IMR-90 (cell line): ENCODE measurements at regions not wholly inside any gene's neighbourhood (a gene's known extent, or its start where the extent isn't known, plus 50 kb on each side); places are given as distances from the start of the nearest gene placed in this dataset.

Experiments used
- ATAC-seq: fragments of 200-7000 bp; cut with Tn5 transposase; 2 replicates; pipeline ENCODE4 v1.9.1; 2020; ENCODE audit warnings: low read depth, mild to moderate bottlenecking, moderate library complexity
- BruUV-seq: library from RNA; stranded (reverse); fragments of 400-500 nt; replicated peaks from 2 replicates; lab custom pipeline; 2021; lab: Mats Ljungman, UMichigan
- CTCF ChIA-PET: fragments of 300-600 bp; formaldehyde crosslinking; extraction: SDS; loops from one replicate; lab custom pipeline; 2021; ENCODE audit warnings: antibody characterized with exemption; lab: Yijun Ruan, JAX
- POLR2A ChIA-PET: fragments of 300-600 bp; sonication (Branson Sonifier 250); formaldehyde crosslinking; loops from one replicate; lab custom pipeline; 2022; ENCODE audit warnings: antibody characterized with exemption; ENCODE audit not compliant: unreplicated experiment; lab: Charles Lee
- DNase-seq: peaks from one replicate; pipeline ENCODE4 v3.0.0; 2013
- H2AFZ ChIP-seq: replicated peaks from 2 replicates; pipeline ENCODE3; 2013; ENCODE audit warnings: low read length, mild to moderate bottlenecking; ENCODE audit not compliant: poor library complexity
- H2AK5ac ChIP-seq: 2 replicates; pipeline ENCODE4 v1.6.1; 2013; ENCODE audit warnings: low read depth, low read length, inconsistent platforms
- H2AK9ac ChIP-seq: replicated peaks from 2 replicates; pipeline ENCODE3; 2013; ENCODE audit warnings: mild to moderate bottlenecking, low read depth, low read length, moderate library complexity; ENCODE audit not compliant: poor library complexity
- H2BK120ac ChIP-seq: 2 replicates; pipeline ENCODE4 v1.6.1; 2013; ENCODE audit warnings: low read depth, low read length, inconsistent platforms
- H2BK15ac ChIP-seq: 3 replicates; pipeline ENCODE4 v1.6.1; 2013; ENCODE audit warnings: low read depth, low read length, inconsistent platforms
- H2BK20ac ChIP-seq: 2 replicates; pipeline ENCODE4 v1.6.1; 2013; ENCODE audit warnings: low read depth, mild to moderate bottlenecking, inconsistent platforms, low read length, moderate library complexity
- H2BK5ac ChIP-seq: 2 replicates; pipeline ENCODE4 v1.6.1; 2013; ENCODE audit warnings: mild to moderate bottlenecking, low read depth, low read length, inconsistent platforms; ENCODE audit not compliant: poor library complexity, severe bottlenecking
- H3K14ac ChIP-seq: replicated peaks from 2 replicates; pipeline ENCODE4 v1.6.1; 2013; ENCODE audit warnings: low read depth, low read length, inconsistent platforms
- H3K18ac ChIP-seq: 2 replicates; pipeline ENCODE4 v1.6.1; 2013; ENCODE audit warnings: low read depth, low read length, control low read depth
- H3K23ac ChIP-seq: 2 replicates; pipeline ENCODE4 v1.6.1; 2013; ENCODE audit warnings: low read depth, low read length, inconsistent platforms
- H3K27ac ChIP-seq: 2 replicates; pipeline ENCODE4 v1.5.1; 2013; ENCODE audit warnings: mild to moderate bottlenecking, control low read depth, low read length; ENCODE audit not compliant: insufficient read depth
- H3K27me3 ChIP-seq: 2 replicates; pipeline ENCODE4 v1.6.1; 2013; ENCODE audit warnings: low read length; ENCODE audit not compliant: control insufficient read depth, insufficient read depth
- H3K36me3 ChIP-seq: 2 replicates; pipeline ENCODE4 v1.6.1; 2013; ENCODE audit warnings: low read length, mixed read lengths; ENCODE audit not compliant: control insufficient read depth, insufficient read depth
- H3K4ac ChIP-seq: 2 replicates; pipeline ENCODE4 v1.6.1; 2013; ENCODE audit warnings: low read depth, low read length, inconsistent platforms
- H3K4me1 ChIP-seq: 2 replicates; pipeline ENCODE4 v1.6.1; 2013; ENCODE audit warnings: low read length, mixed read lengths; ENCODE audit not compliant: control insufficient read depth, insufficient read depth
- H3K4me2 ChIP-seq: 2 replicates; pipeline ENCODE4 v1.6.1; 2013; ENCODE audit warnings: low read depth, mild to moderate bottlenecking, control low read depth, low read length, moderate library complexity
- H3K4me3 ChIP-seq: 2 replicates; pipeline ENCODE4 v1.5.1; 2013; ENCODE audit warnings: low read depth, mild to moderate bottlenecking, control low read depth, low read length, moderate library complexity; ENCODE audit not compliant: insufficient read depth
- H3K56ac ChIP-seq: 2 replicates; pipeline ENCODE4 v1.6.1; 2013; ENCODE audit warnings: low read length, inconsistent platforms; ENCODE audit not compliant: insufficient read depth; ENCODE audit errors: extremely low read depth
- H3K79me1 ChIP-seq, 2 experiments: 2 replicates each; pipeline ENCODE4 v1.6.1; 2013; ENCODE audit warnings: low read length in 2 of 2, inconsistent platforms in 1 of 2, low read depth in 1 of 2
- H3K9ac ChIP-seq: 2 replicates; pipeline ENCODE4 v1.6.1; 2013; ENCODE audit warnings: low read depth, low read length, control low read depth
- H3K9me1 ChIP-seq: 2 replicates; pipeline ENCODE4 v1.6.1; 2013; ENCODE audit warnings: low read length, inconsistent platforms; ENCODE audit not compliant: insufficient read depth
- H3K9me3 ChIP-seq: 2 replicates; pipeline ENCODE4 v1.6.1; 2013; ENCODE audit warnings: low read length; ENCODE audit not compliant: control insufficient read depth, insufficient read depth
- H4K20me1 ChIP-seq: 2 replicates; pipeline ENCODE4 v1.6.1; 2013; ENCODE audit warnings: low read length, inconsistent platforms; ENCODE audit not compliant: insufficient read depth
- H4K5ac ChIP-seq: 2 replicates; pipeline ENCODE4 v1.6.1; 2013; ENCODE audit warnings: mild to moderate bottlenecking, low read depth, low read length, control low read depth
- H4K8ac ChIP-seq, 2 experiments: 2 replicates each; pipeline ENCODE4 v1.6.1; 2013; ENCODE audit warnings: low read depth in 2 of 2, low read length in 2 of 2, control low read depth in 1 of 2, inconsistent platforms in 1 of 2
- H4K91ac ChIP-seq: 2 replicates; pipeline ENCODE4 v1.6.1; 2013; ENCODE audit warnings: low read depth, low read length, inconsistent platforms; ENCODE audit not compliant: insufficient read depth
- BHLHE40 ChIP-seq: fragments of 150-350 bp; IDR thresholded peaks from 2 replicates; pipeline ENCODE4 v1.6.1; 2016; ENCODE audit warnings: mild to moderate bottlenecking, low read depth, low read length
- CEBPB ChIP-seq: IDR thresholded peaks from 2 replicates; pipeline ENCODE4 v1.6.1; 2012; ENCODE audit warnings: low read depth, low read length, improper control_type of control experiment
- CHD1 ChIP-seq: IDR thresholded peaks from 2 replicates; pipeline ENCODE4 v1.6.1; 2012; ENCODE audit warnings: low read depth, low read length, improper control_type of control experiment
- CTCF ChIP-seq: conservative IDR thresholded peaks from 2 replicates; pipeline ENCODE4 v1.5.1; 2012; ENCODE audit warnings: mild to moderate bottlenecking, low read depth, low read length, improper control_type of control experiment
- ELK1 ChIP-seq: fragments of 150-350 bp; IDR thresholded peaks from 2 replicates; pipeline ENCODE4 v1.6.1; 2016; ENCODE audit warnings: low read depth, mild to moderate bottlenecking, low read length, moderate library complexity, borderline replicate concordance
- FOS ChIP-seq: fragments of 150-350 bp; IDR thresholded peaks from 2 replicates; pipeline ENCODE4 v1.6.1; 2016; ENCODE audit warnings: low read depth, low read length
- MAFK ChIP-seq: IDR thresholded peaks from 2 replicates; pipeline ENCODE4 v1.6.1; 2012; ENCODE audit warnings: low read depth, low read length, improper control_type of control experiment
- MAZ ChIP-seq: IDR thresholded peaks from 2 replicates; pipeline ENCODE4 v1.6.1; 2012; ENCODE audit warnings: low read depth, mild to moderate bottlenecking, low read length, improper control_type of control experiment, moderate library complexity, borderline replicate concordance
- NFE2L2 ChIP-seq: fragments of 150-350 bp; IDR thresholded peaks from 2 replicates; pipeline ENCODE4 v1.6.1; 2016; ENCODE audit warnings: low read depth, mild to moderate bottlenecking, low read length
- POLR2A ChIP-seq: IDR thresholded peaks from 2 replicates; pipeline ENCODE4 v1.6.1; 2012; ENCODE audit warnings: mild to moderate bottlenecking, low read depth, low read length
- RAD21 ChIP-seq: IDR thresholded peaks from 2 replicates; pipeline ENCODE4 v1.6.1; 2012; ENCODE audit warnings: low read length, improper control_type of control experiment
- RCOR1 ChIP-seq: IDR thresholded peaks from 2 replicates; pipeline ENCODE4 v1.6.1; 2012; ENCODE audit warnings: mild to moderate bottlenecking, low read length, improper control_type of control experiment; ENCODE audit not compliant: insufficient replicate concordance
- RFX5 ChIP-seq: IDR thresholded peaks from 2 replicates; pipeline ENCODE4 v1.8.0; 2012; ENCODE audit warnings: low read depth, mild to moderate bottlenecking, low read length, moderate library complexity
- SMC3 ChIP-seq: fragments of 150-350 bp; IDR thresholded peaks from 2 replicates; pipeline ENCODE4 v1.6.1; 2016; ENCODE audit warnings: low read depth, mild to moderate bottlenecking, antibody characterized with exemption, low read length, moderate library complexity
- USF2 ChIP-seq: fragments of 150-350 bp; IDR thresholded peaks from 2 replicates; pipeline ENCODE4 v1.6.1; 2017; ENCODE audit warnings: mild to moderate bottlenecking, antibody characterized with exemption, low read length, low read depth
- WGBS, 2 experiments: methylation state at CpG; one replicate each; pipeline versions ENCODE4 v1.1.5 to v1.1.7; 2013; ENCODE audit warnings: missing lambda C conversion rate in 2 of 2; ENCODE audit not compliant: insufficient read length in 1 of 2; ENCODE audit errors: extremely low coverage in 2 of 2; 5-methylcytosine and 5-hydroxymethylcytosine counted together
- dilution Hi-C: fragments of 300-500 bp; cut with HindIII; formaldehyde crosslinking; loops from one replicate; pipeline ENCODE4 v1.14.3; 2018; ENCODE audit warnings: low sequenced_read_pairs; ENCODE audit not compliant: unreplicated experiment
- in situ Hi-C: fragments of 300-500 bp; cut with MboI; formaldehyde crosslinking; loops from 3 replicates; pipeline ENCODE4 v1.14.3; 2019; ENCODE audit warnings: low sequenced_read_pairs, inconsistent platforms, mixed read lengths
- intact Hi-C: fragments of 100-400 bp; cut with micrococcal nuclease; formaldehyde crosslinking; loops from 2 replicates; pipeline ENCODE4 v1.10.0; 2022

- Histone ChIP-seq H4K5ac (no peak overlapping the region), H2BK5ac (no peak overlapping the region), H3K14ac (no peak overlapping the region), H4K8ac (no peak overlapping the region), H2BK120ac (no peak overlapping the region), H3K56ac (no peak overlapping the region), H4K20me1 (no peaks in the 10 kb centered on the region), H3K23ac (no peak overlapping the region), H3K9me1 (no peaks in the 10 kb centered on the region), H3K9ac (no peak overlapping the region), H2AFZ (no peak overlapping the region), H3K27me3 (no peaks in the 10 kb centered on the region), H2BK15ac (no peak overlapping the region), H2AK9ac (no peak overlapping the region), H3K9me3 (no peaks in the 10 kb centered on the region), H4K91ac (no peak overlapping the region), H3K4ac (no peak overlapping the region), H3K18ac (no peak overlapping the region), H3K4me1 (no peaks in the 10 kb centered on the region), H2AK5ac (no peak overlapping the region), H3K36me3 (no peaks in the 10 kb centered on the region), H3K4me3 (no peak overlapping the region), H3K27ac (no peak overlapping the region), H3K4me2 (no peak overlapping the region), H2BK20ac (no peak overlapping the region), H3K79me1 (no peaks in the 10 kb centered on the region)
- TF ChIP-seq POLR2A = no peak
- no peak for TF ChIP-seq USF2
- TF ChIP-seq NFE2L2 = no peak
- no peak for TF ChIP-seq RFX5
- TF ChIP-seq RCOR1 = no peak
- TF ChIP-seq CEBPB = no peak
- TF ChIP-seq ELK1 = no peak
- TF ChIP-seq RAD21 = peak; percentile 65
- no peak for TF ChIP-seq FOS
- peak; percentile 65 for TF ChIP-seq CTCF
- peak; percentile 85 for TF ChIP-seq SMC3
- no peak for TF ChIP-seq BHLHE40
- TF ChIP-seq CHD1 = no peak
- no peak for TF ChIP-seq MAFK
- no peak for TF ChIP-seq MAZ
- no TSS peak for BruUV-seq
- peak; percentile 65 for DNase-seq
- in situ Hi-C loops = loop anchor here (10.0 kb wide), 1 partner anchor 163 kb away; no protein-coding TSS in a partner anchor
- CTCF ChIA-PET = interaction anchor here (1.1 to 1.5 kb wide), 3 partner anchors 96 to 169 kb away, joined by 3 to 7 read pairs (median 6); no protein-coding TSS in a partner anchor
- ATAC-seq = peak; percentile 86
- no CpG with 5 or more reads among the region's 1 CpG for WGBS, 2 experiments
- dilution Hi-C loops = loop anchor here (25.0 kb wide), 1 partner anchor 170 kb away; no protein-coding TSS in a partner anchor
- intact Hi-C loops = loop anchor here (1.0 to 10.0 kb wide), 4 partner anchors 150 to 1195 kb away; partner anchors contain the start of gene PELI1
- POLR2A ChIA-PET = no interaction called here
Observed at GRCh38 chr2:63692002-63692606, 103.3 kb downstream of the MDH1 start.
